ENCODE measurements at regions not wholly inside any gene's neighbourhood (a gene's known extent, or its start where the extent isn't known, plus 50 kb on each side); places are given as distances from the start of the nearest gene placed in this dataset.

DNA sequence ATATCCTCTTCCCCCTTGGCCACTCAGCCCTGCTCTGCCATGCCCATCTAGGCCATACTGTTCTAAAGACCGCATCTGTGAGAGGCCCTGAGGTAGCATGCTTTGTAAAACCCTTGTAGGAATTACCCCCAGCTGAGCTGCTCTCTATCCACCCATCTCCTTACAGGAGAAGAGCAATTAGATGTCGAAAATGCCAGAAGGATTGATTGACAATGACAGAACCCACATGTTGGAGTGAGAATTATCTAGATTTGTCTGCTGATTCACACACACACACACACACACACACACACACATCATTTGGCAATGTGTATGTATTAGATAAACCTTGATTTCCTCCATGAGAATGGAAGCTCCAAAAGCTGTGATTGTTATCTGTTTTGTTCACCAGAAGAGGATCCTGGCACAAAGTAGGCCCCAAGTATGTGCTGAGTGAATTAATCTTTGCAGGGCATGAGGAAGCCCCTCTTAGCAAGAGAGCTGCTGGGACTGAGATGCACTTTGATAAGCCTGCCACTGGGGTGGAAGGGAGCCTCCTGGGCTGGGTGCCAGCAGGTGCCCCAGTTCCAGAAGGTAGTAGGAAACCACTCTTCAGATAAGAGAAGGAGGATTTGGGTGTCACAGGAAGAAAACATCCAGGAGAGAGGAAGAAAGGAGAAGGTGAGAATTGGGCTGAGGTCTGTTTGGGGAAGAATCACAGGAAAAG, 187.5 kb upstream of the ADO start:
- peaks cover 8% of the 10 kb centered on the region for H3K4me1 ChIP-seq (ENCODE audit: low read length)

DNA sequence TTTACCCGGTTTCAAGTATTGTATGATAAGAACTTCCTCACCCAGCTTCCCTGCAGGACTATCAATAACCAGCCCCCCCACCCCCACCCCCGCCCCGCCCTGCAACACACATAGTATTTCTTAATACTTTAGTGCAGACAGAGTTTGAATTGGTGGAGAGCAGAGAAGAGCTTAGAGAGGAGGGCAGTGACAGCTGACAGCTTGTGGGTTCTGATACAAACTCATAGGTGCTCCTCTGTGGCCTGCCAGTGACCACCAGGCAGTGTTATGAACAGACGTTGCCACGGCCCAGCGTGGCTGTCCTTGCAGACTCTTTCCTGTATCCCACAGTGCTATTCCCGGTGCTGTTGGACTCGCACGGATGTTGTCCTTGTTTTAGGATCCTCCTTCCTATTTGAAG, 186.9 kb upstream of the ADO start:
- no peaks in the 10 kb centered on the region for H3K9me3 ChIP-seq (ENCODE audit: insufficient read depth, low read length)
- H3K4me3 ChIP-seq (ENCODE audit: low read length): no peak overlapping the region
- H3K27me3 ChIP-seq (ENCODE audit: low read depth, low read length): no peaks in the 10 kb centered on the region
- H3K27ac ChIP-seq (ENCODE audit: low read length): no peak overlapping the region
- H3K4me1 ChIP-seq (ENCODE audit: low read length): peaks cover 8% of the 10 kb centered on the region
- no peak overlapping the region for H3K9ac ChIP-seq (ENCODE audit: low read length)
- TF ChIP-seq, protein P1, sequence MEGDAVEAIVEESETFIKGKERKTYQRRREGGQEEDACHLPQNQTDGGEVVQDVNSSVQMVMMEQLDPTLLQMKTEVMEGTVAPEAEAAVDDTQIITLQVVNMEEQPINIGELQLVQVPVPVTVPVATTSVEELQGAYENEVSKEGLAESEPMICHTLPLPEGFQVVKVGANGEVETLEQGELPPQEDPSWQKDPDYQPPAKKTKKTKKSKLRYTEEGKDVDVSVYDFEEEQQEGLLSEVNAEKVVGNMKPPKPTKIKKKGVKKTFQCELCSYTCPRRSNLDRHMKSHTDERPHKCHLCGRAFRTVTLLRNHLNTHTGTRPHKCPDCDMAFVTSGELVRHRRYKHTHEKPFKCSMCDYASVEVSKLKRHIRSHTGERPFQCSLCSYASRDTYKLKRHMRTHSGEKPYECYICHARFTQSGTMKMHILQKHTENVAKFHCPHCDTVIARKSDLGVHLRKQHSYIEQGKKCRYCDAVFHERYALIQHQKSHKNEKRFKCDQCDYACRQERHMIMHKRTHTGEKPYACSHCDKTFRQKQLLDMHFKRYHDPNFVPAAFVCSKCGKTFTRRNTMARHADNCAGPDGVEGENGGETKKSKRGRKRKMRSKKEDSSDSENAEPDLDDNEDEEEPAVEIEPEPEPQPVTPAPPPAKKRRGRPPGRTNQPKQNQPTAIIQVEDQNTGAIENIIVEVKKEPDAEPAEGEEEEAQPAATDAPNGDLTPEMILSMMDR (IDR thresholded peaks at IDR 0.05; ENCODE audit: low read depth, low read length): no peak
- TF ChIP-seq EZH2phosphoT487 (IDR thresholded peaks at IDR 0.05; ENCODE audit: low read depth): no peak
- H4K20me1 ChIP-seq (ENCODE audit: insufficient read depth, low read length): no peaks in the 10 kb centered on the region
- no peak overlapping the region for H3K4me2 ChIP-seq (ENCODE audit: low read length)
- H3K36me3 ChIP-seq (replicated peaks; ENCODE audit: low read depth, low read length): no peaks in the 10 kb centered on the region
- H3K79me2 ChIP-seq (ENCODE audit: low read length): no peaks in the 10 kb centered on the region
- no peak overlapping the region for H2AFZ ChIP-seq (ENCODE audit: low read depth, low read length)

More for the DNA sequence above, 187.5 kb upstream of the ADO start:
- Histone ChIP-seq H3K79me2 (ENCODE audit: low read length) (no peaks in the 10 kb centered on the region), H3K9me3 (ENCODE audit: insufficient read depth, low read length) (no peaks in the 10 kb centered on the region), H3K9ac (ENCODE audit: low read length) (no peak overlapping the region), H3K4me3 (ENCODE audit: low read length) (no peak overlapping the region), H2AFZ (ENCODE audit: low read depth, low read length) (no peak overlapping the region), H3K27ac (ENCODE audit: low read length) (no peak overlapping the region), H3K36me3 (replicated peaks; ENCODE audit: low read depth, low read length) (no peaks in the 10 kb centered on the region), H3K27me3 (ENCODE audit: low read depth, low read length) (no peaks in the 10 kb centered on the region), H3K4me2 (ENCODE audit: low read length) (no peak overlapping the region), H4K20me1 (ENCODE audit: insufficient read depth, low read length) (no peaks in the 10 kb centered on the region)
- no peak for TF ChIP-seq EZH2phosphoT487 (IDR thresholded peaks at IDR 0.05; ENCODE audit: low read depth)
- TF ChIP-seq, protein P1 (IDR thresholded peaks at IDR 0.05; ENCODE audit: low read depth, low read length): no peak

DNA sequence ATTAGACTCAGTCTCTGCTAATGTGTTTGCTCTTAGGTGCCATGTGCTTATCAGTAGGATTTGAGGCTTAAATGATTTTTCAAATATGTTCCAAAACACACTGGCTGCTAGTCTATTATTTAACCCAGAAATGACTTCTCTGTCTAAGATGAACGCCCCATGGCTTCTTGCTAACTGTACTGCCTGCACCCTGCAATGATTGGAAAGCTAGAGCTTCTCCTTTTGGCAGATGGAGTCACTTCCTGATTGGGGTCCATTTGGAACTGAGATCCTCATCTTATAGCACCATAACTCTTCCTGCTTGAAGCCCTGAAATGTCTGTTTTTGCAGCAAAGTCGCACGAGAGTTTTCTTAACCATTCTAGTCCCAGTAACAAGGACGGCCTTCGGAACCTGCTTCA, 186.5 kb upstream of the ADO start:
- Histone ChIP-seq H4K20me1 (ENCODE audit: insufficient read depth, low read length) (no peaks in the 10 kb centered on the region), H3K4me3 (ENCODE audit: low read length) (no peak overlapping the region), H2AFZ (ENCODE audit: low read depth, low read length) (no peak overlapping the region), H3K27me3 (ENCODE audit: low read depth, low read length) (no peaks in the 10 kb centered on the region), H3K27ac (ENCODE audit: low read length) (no peak overlapping the region), H3K79me2 (ENCODE audit: low read length) (no peaks in the 10 kb centered on the region), H3K9me3 (ENCODE audit: insufficient read depth, low read length) (no peaks in the 10 kb centered on the region), H3K36me3 (replicated peaks; ENCODE audit: low read depth, low read length) (no peaks in the 10 kb centered on the region), H3K4me1 (ENCODE audit: low read length) (peaks cover 8% of the 10 kb centered on the region), H3K9ac (ENCODE audit: low read length) (no peak overlapping the region), H3K4me2 (ENCODE audit: low read length) (no peak overlapping the region)
- no peak for TF ChIP-seq EZH2phosphoT487 (IDR thresholded peaks at IDR 0.05; ENCODE audit: low read depth)
- TF ChIP-seq, protein P1 (IDR thresholded peaks at IDR 0.05; ENCODE audit: low read depth, low read length): no peak

DNA sequence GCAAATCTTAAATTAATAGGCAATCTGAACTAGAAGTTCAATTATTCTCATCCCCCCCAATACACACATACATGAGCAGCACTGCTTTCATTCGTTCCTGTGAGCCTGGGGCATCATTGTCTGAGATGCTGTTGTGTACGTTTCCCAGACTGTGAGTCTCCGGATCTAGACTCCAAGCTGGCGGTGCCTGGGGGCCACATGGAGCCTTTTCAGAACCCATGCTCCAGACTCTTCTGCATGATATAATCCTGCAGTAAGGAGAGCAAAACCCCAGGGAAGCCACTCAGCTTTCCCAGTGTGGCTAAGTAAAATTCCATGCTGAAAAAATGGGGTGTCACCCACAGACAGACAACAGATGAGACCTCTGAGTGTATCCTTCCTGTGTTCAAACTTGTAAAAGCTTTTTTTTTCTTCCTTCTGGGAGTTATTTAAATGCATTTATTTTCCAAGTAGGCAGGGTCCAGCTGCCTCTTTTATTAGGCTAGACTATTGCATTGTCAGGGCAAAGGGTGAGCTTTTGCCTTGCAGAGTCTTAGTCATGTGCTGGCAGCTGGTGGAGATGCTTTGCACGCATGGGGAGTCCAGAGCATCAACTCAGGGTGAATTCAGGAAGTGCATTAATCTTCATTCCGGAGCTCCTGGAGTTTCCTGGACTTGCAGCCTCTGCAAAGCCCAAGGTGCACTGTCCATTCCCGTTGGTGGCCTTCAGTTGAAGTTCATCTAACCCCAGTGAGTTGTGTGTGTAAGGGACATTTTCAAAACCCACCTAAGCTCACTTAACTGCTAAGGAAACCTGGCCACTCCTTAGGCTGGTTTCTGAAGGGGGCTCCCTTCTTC, 185.7 kb upstream of the ADO start:
- TF ChIP-seq, protein P1 (IDR thresholded peaks at IDR 0.05; ENCODE audit: low read depth, low read length): no peak
- no peak for TF ChIP-seq EZH2phosphoT487 (IDR thresholded peaks at IDR 0.05; ENCODE audit: low read depth)
- H3K27ac ChIP-seq (ENCODE audit: low read length): no peak overlapping the region
- no peaks in the 10 kb centered on the region for H4K20me1 ChIP-seq (ENCODE audit: insufficient read depth, low read length)
- peaks cover 8% of the 10 kb centered on the region for H3K4me1 ChIP-seq (ENCODE audit: low read length)
- H3K4me2 ChIP-seq (ENCODE audit: low read length): no peak overlapping the region; the same call in 1 of the 2 replicates
- no peaks in the 10 kb centered on the region for H3K79me2 ChIP-seq (ENCODE audit: low read length)
- no peaks in the 10 kb centered on the region for H3K27me3 ChIP-seq (ENCODE audit: low read depth, low read length)
- no peak overlapping the region for H3K4me3 ChIP-seq (ENCODE audit: low read length)
- H3K9ac ChIP-seq (ENCODE audit: low read length): no peak overlapping the region
- H3K9me3 ChIP-seq (ENCODE audit: insufficient read depth, low read length): no peaks in the 10 kb centered on the region
- H2AFZ ChIP-seq (ENCODE audit: low read depth, low read length): no peak overlapping the region
- no peaks in the 10 kb centered on the region for H3K36me3 ChIP-seq (replicated peaks; ENCODE audit: low read depth, low read length)
